Mesendoderm (in vitro differentiated cells): ENCODE measurements at regions not wholly inside any gene's neighbourhood (a gene's known extent, or its start where the extent isn't known, plus 50 kb on each side); places are given as distances from the start of the nearest gene placed in this dataset.

Source experiments
- DNase-seq: peaks from one replicate; pipeline ENCODE4 v3.0.0; 2013
- H2AK5ac ChIP-seq: 2 replicates; pipeline ENCODE4 v1.6.1; 2013; ENCODE audit warnings: low read length, inconsistent platforms
- H2BK120ac ChIP-seq: 2 replicates; pipeline ENCODE4 v1.6.1; 2013; ENCODE audit warnings: low read depth, mild to moderate bottlenecking, low read length, moderate library complexity, mixed read lengths
- H2BK15ac ChIP-seq: replicated peaks from 2 replicates; pipeline ENCODE4 v1.6.1; 2013; ENCODE audit warnings: low read depth, mild to moderate bottlenecking, moderate library complexity
- H2BK5ac ChIP-seq: 2 replicates; pipeline ENCODE4 v1.6.1; 2013; ENCODE audit warnings: low read length, inconsistent platforms
- H3K18ac ChIP-seq: 2 replicates; pipeline ENCODE4 v1.6.1; 2013; ENCODE audit warnings: mild to moderate bottlenecking, low read length, mixed read lengths
- H3K23ac ChIP-seq: one replicate; pipeline ENCODE4 v1.6.1; 2013; ENCODE audit warnings: low read length
- H3K27ac ChIP-seq: 2 replicates; pipeline ENCODE4 v1.5.1; 2013; ENCODE audit warnings: low read depth, mild to moderate bottlenecking, inconsistent platforms, low read length, moderate library complexity
- H3K27me3 ChIP-seq: 2 replicates; pipeline ENCODE4 v1.6.1; 2013; ENCODE audit warnings: low read length, control low read depth, mild to moderate bottlenecking, inconsistent platforms; ENCODE audit not compliant: insufficient read depth, poor library complexity
- H3K36me3 ChIP-seq: 2 replicates; pipeline ENCODE4 v1.6.1; 2013; ENCODE audit warnings: low read length, inconsistent platforms; ENCODE audit not compliant: control insufficient read depth, insufficient read depth
- H3K4ac ChIP-seq: one replicate; pipeline ENCODE4 v1.6.1; 2013; ENCODE audit warnings: low read depth, mild to moderate bottlenecking, low read length, moderate library complexity
- H3K4me1 ChIP-seq: 2 replicates; pipeline ENCODE4 v1.6.1; 2013; ENCODE audit warnings: low read depth, low read length, inconsistent platforms; ENCODE audit not compliant: control insufficient read depth
- H3K4me2 ChIP-seq: 2 replicates; pipeline ENCODE4 v1.6.1; 2013; ENCODE audit warnings: low read length
- H3K4me3 ChIP-seq: 2 replicates; pipeline ENCODE4 v1.5.1; 2013; ENCODE audit warnings: mild to moderate bottlenecking, low read length
- H3K56ac ChIP-seq: one replicate; pipeline ENCODE4 v1.6.1; 2013; ENCODE audit warnings: low read length
- H3K79me1 ChIP-seq: 2 replicates; pipeline ENCODE4 v1.6.1; 2013; ENCODE audit warnings: low read length, inconsistent platforms
- H3K79me2 ChIP-seq: 2 replicates; pipeline ENCODE4 v1.6.1; 2013; ENCODE audit warnings: mild to moderate bottlenecking, low read length; ENCODE audit not compliant: control insufficient read depth, insufficient read depth
- H3K9ac ChIP-seq: 2 replicates; pipeline ENCODE4 v1.6.1; 2013; ENCODE audit warnings: low read length, inconsistent platforms
- H4K5ac ChIP-seq: one replicate; pipeline ENCODE4 v1.6.1; 2013; ENCODE audit warnings: low read length
- H4K8ac ChIP-seq: one replicate; pipeline ENCODE4 v1.6.1; 2013; ENCODE audit warnings: low read depth, mild to moderate bottlenecking, control low read depth, low read length, moderate library complexity
- WGBS: extraction: QIAGEN DNeasy Blood & Tissue Kit; methylation state at CpG from one replicate; pipeline ENCODE4 v1.1.7; 2013; ENCODE audit warnings: low lambda C conversion rate, missing lambda C conversion rate; ENCODE audit not compliant: insufficient coverage; ENCODE audit errors: extremely low coverage; 5-methylcytosine and 5-hydroxymethylcytosine counted together

GRCh38 chr12:47396902-47397663 lies 308.7 kb downstream of the RPAP3 start:
- H3K79me1 ChIP-seq = no peaks in the 10 kb centered on the region
- H3K4me2 ChIP-seq = no peak overlapping the region
- H2BK15ac ChIP-seq = no peak overlapping the region
- peaks cover 3% of the 10 kb centered on the region for H3K4me1 ChIP-seq
- H3K36me3 ChIP-seq = no peaks in the 10 kb centered on the region
- no peak overlapping the region for H3K23ac ChIP-seq
- H3K27ac ChIP-seq = no peak overlapping the region
- H3K27me3 ChIP-seq = no peaks in the 10 kb centered on the region
- no peak overlapping the region for H3K18ac ChIP-seq
- no CpG with 5 or more reads among the region's 1 CpG for WGBS
- H2AK5ac ChIP-seq = no peak overlapping the region
- no peak overlapping the region for H4K5ac ChIP-seq
- H2BK120ac ChIP-seq = no peak overlapping the region
- H3K4ac ChIP-seq = no peak overlapping the region
- H3K9ac ChIP-seq = no peak overlapping the region
- H3K4me3 ChIP-seq = no peak overlapping the region
- H3K56ac ChIP-seq = no peak overlapping the region
- H4K8ac ChIP-seq = no peak overlapping the region
- DNase-seq = no peak
- no peak overlapping the region for H2BK5ac ChIP-seq
- H3K79me2 ChIP-seq = no peaks in the 10 kb centered on the region

DNA sequence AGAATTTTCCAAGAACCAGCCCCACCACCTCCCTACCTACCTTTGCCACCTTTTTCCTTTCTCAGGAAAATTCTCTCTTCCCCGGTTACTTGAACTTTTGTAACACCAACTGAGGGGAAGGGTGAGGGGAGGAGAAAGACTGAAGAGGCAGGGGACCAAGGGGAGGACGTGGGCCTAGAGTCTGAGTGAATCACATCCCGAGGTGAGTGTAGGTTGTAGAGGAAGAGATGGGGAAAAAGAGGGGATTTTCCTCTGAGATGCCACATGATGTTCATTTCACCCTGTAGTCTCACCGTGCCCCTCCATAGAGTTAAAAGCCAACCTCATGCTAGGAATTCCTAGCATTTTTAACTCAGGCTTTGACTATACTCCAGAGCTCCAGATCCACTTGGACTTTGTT lies 311.8 kb downstream of the RPAP3 start:
- H3K4me3 ChIP-seq = no peak overlapping the region
- no peak overlapping the region for H2BK5ac ChIP-seq
- no peak overlapping the region for H3K23ac ChIP-seq
- no peak overlapping the region for H4K8ac ChIP-seq
- no peaks in the 10 kb centered on the region for H3K79me1 ChIP-seq
- H3K9ac ChIP-seq = no peak overlapping the region
- H2AK5ac ChIP-seq = no peak overlapping the region
- H2BK15ac ChIP-seq = no peak overlapping the region
- H3K79me2 ChIP-seq = no peaks in the 10 kb centered on the region
- no peak overlapping the region for H2BK120ac ChIP-seq
- peaks cover 5% of the 10 kb centered on the region for H3K4me1 ChIP-seq
- WGBS = no CpG with 5 or more reads among the region's 4 CpGs
- no peaks in the 10 kb centered on the region for H3K36me3 ChIP-seq
- H3K18ac ChIP-seq = no peak overlapping the region
- H3K4ac ChIP-seq = no peak overlapping the region
- no peak overlapping the region for H4K5ac ChIP-seq
- peak; percentile 33 for DNase-seq
- H3K56ac ChIP-seq = peak overlapping the region; percentile 56
- H3K4me2 ChIP-seq = no peak overlapping the region
- H3K27me3 ChIP-seq = no peaks in the 10 kb centered on the region
- H3K27ac ChIP-seq = no peak overlapping the region

GRCh38 chr12:47393403-47393790 lies 312.4 kb downstream of the RPAP3 start:
- H3K4me3 ChIP-seq = no peak overlapping the region
- no peak overlapping the region for H2BK5ac ChIP-seq
- no peak overlapping the region for H3K56ac ChIP-seq
- H3K79me1 ChIP-seq = no peaks in the 10 kb centered on the region
- no peak overlapping the region for H2BK15ac ChIP-seq
- no peak overlapping the region for H3K23ac ChIP-seq
- H3K27ac ChIP-seq = no peak overlapping the region
- no peak overlapping the region for H2BK120ac ChIP-seq
- H3K18ac ChIP-seq = no peak overlapping the region
- H3K4me1 ChIP-seq = peaks cover 5% of the 10 kb centered on the region
- H3K36me3 ChIP-seq = no peaks in the 10 kb centered on the region
- no peak for DNase-seq
- H2AK5ac ChIP-seq = no peak overlapping the region
- no peak overlapping the region for H3K4me2 ChIP-seq
- WGBS = no CpG with 5 or more reads among the region's 4 CpGs
- H3K27me3 ChIP-seq = no peaks in the 10 kb centered on the region
- no peak overlapping the region for H4K5ac ChIP-seq
- H3K9ac ChIP-seq = no peak overlapping the region
- H3K79me2 ChIP-seq = no peaks in the 10 kb centered on the region
- H4K8ac ChIP-seq = no peak overlapping the region
- H3K4ac ChIP-seq = no peak overlapping the region

- H3K4me3 ChIP-seq = no peak overlapping the region
- no CpG with 5 or more reads among the region's 7 CpGs for WGBS
Measured at GRCh38 chr12:47391566-47391965, 311.8 kb upstream of the AMIGO2 start.

GRCh38 chr12:47388712-47389111 lies 309.0 kb upstream of the AMIGO2 start:
- Histone ChIP-seq H4K8ac (no peak overlapping the region), H4K5ac (no peak overlapping the region), H3K27ac (no peak overlapping the region), H3K27me3 (no peaks in the 10 kb centered on the region), H3K4ac (no peak overlapping the region), H3K18ac (no peak overlapping the region), H3K79me2 (no peaks in the 10 kb centered on the region), H3K36me3 (no peaks in the 10 kb centered on the region), H3K9ac (no peak overlapping the region), H2BK5ac (no peak overlapping the region), H3K56ac (no peak overlapping the region), H3K4me1 (peaks cover 4% of the 10 kb centered on the region), H2BK120ac (no peak overlapping the region), H3K23ac (no peak overlapping the region), H3K4me3 (no peak overlapping the region), H3K79me1 (no peaks in the 10 kb centered on the region), H2BK15ac (no peak overlapping the region), H2AK5ac (no peak overlapping the region), H3K4me2 (no peak overlapping the region)
- WGBS = no CpG with 5 or more reads among the region's 7 CpGs
- DNase-seq = no peak

More at GRCh38 chr12:47391566-47391965, 311.8 kb upstream of the AMIGO2 start:
- H2BK120ac ChIP-seq = no peak overlapping the region
- no peaks in the 10 kb centered on the region for H3K27me3 ChIP-seq
- no peak overlapping the region for H4K8ac ChIP-seq
- no peak for DNase-seq
- no peak overlapping the region for H2AK5ac ChIP-seq
- H3K9ac ChIP-seq = no peak overlapping the region
- H3K4ac ChIP-seq = no peak overlapping the region
- peaks cover 5% of the 10 kb centered on the region for H3K4me1 ChIP-seq
- H2BK15ac ChIP-seq = no peak overlapping the region
- no peak overlapping the region for H3K23ac ChIP-seq
- H3K18ac ChIP-seq = no peak overlapping the region
- no peak overlapping the region for H4K5ac ChIP-seq
- H3K27ac ChIP-seq = no peak overlapping the region
- no peaks in the 10 kb centered on the region for H3K79me2 ChIP-seq
- H3K56ac ChIP-seq = peak overlapping the region; percentile 25
- no peak overlapping the region for H3K4me2 ChIP-seq
- H3K79me1 ChIP-seq = no peaks in the 10 kb centered on the region
- no peaks in the 10 kb centered on the region for H3K36me3 ChIP-seq
- H2BK5ac ChIP-seq = no peak overlapping the region

GRCh38 chr12:47387994-47388393 lies 308.2 kb upstream of the AMIGO2 start:
- Histone ChIP-seq H3K4me1 (peaks cover 4% of the 10 kb centered on the region), H2AK5ac (no peak overlapping the region), H2BK120ac (no peak overlapping the region), H3K79me1 (no peaks in the 10 kb centered on the region), H3K23ac (no peak overlapping the region), H3K4me3 (no peak overlapping the region), H4K8ac (no peak overlapping the region), H3K18ac (no peak overlapping the region), H3K56ac (no peak overlapping the region), H3K79me2 (no peaks in the 10 kb centered on the region), H3K4me2 (no peak overlapping the region), H2BK5ac (no peak overlapping the region), H2BK15ac (no peak overlapping the region), H4K5ac (no peak overlapping the region), H3K36me3 (no peaks in the 10 kb centered on the region), H3K4ac (no peak overlapping the region), H3K9ac (no peak overlapping the region), H3K27me3 (no peaks in the 10 kb centered on the region), H3K27ac (no peak overlapping the region)
- DNase-seq = no peak
- no CpG with 5 or more reads among the region's 1 CpG for WGBS
